ENCODE measurements at regions not wholly inside any gene's neighbourhood (a gene's known extent, or its start where the extent isn't known, plus 50 kb on each side); places are given as distances from the start of the nearest gene placed in this dataset.

GRCh38 chr13:104693126-104693525 is 1626.9 kb upstream of the SLC10A2 start:
- Histone ChIP-seq H3K4me1 (no peaks in the 10 kb centered on the region), H3K9me3 (no peaks in the 10 kb centered on the region), H3K27me3 (no peaks in the 10 kb centered on the region), H3K4me3 (no peak overlapping the region), H3K27ac (no peak overlapping the region), H3K36me3 (replicated peaks in 1 of 2; ENCODE audit: insufficient read depth in 1 of 2, low read depth in 2 of 2) (no peaks in the 10 kb centered on the region)
- intact Hi-C loops (cut with DNase I), result no loop called here
- DNase-seq (no peak), ATAC-seq (no peak)
- TF ChIP-seq CTCF (IDR thresholded peaks at IDR 0.05) (no peak), POLR2A (IDR thresholded peaks at IDR 0.05) (no peak)
- 49 to 59% methylated on average over 4 of the region's 4 CpGs for WGBS, 2 donors

DNA sequence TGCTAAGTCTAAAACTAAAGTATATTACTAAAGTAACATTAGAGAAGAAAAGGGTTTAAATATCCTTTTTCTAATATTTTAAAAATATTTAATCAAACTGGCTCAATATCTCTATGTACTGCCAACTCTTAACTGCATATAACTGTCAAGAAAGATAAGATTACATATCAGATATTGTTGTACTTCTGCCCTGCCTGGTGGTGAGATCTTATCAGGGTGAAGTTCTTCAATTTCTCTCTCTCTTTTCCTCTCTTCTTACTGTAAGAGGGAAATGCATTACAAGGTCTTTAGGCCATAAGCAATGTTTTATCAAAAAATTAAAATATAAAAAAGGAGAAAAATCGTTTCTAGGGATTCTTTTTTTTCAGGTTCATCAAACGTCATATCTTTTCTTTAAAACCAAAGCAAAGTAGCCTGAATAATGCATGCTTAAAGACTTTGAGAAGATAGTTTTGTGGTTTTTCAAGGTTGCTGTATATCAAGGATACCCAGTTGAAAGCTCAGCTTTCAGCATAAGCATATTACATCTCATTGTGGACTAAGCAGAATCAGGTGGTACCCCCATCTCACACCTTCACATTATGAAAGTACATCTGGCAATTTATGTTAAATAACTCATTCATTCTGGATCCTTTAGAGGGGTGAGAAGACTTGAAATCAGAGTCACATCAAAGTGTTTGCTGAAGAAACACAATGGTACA is 1625.7 kb upstream of the SLC10A2 start:
- H3K4me3 ChIP-seq, result no peak overlapping the region
- WGBS, 2 donors, result 26 to 27% methylated on average over 2 of the region's 2 CpGs
- intact Hi-C loops (cut with DNase I), result no loop called here
- no peaks in the 10 kb centered on the region for H3K36me3 ChIP-seq (replicated peaks in 1 of 2; ENCODE audit: insufficient read depth in 1 of 2, low read depth in 2 of 2)
- TF ChIP-seq POLR2A (IDR thresholded peaks at IDR 0.05) (no peak), CTCF (IDR thresholded peaks at IDR 0.05) (no peak)
- no peaks in the 10 kb centered on the region for H3K9me3 ChIP-seq
- no peak for DNase-seq
- H3K27ac ChIP-seq, result no peak overlapping the region
- no peaks in the 10 kb centered on the region for H3K4me1 ChIP-seq
- ATAC-seq, result no peak
- H3K27me3 ChIP-seq, result no peaks in the 10 kb centered on the region

DNA sequence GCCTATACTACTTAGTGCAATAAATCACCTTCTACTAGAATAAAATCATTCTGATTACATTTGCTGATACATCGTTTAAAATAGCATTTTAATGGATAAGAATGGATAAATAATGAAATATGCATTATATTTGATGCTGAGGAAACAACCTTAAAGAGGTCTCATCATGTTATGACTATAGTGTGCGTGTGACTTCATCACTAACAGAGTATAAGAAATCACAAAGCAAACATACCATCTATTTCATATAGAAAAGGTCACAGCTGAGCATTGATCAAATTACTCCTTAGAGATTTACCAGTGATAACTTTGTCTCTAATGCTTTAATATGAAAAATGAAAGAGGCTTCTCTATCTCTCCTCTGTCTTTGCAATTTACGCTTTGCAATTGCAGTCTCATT is 1620.3 kb upstream of the SLC10A2 start:
- Histone ChIP-seq H3K9me3 (no peaks in the 10 kb centered on the region), H3K4me1 (no peaks in the 10 kb centered on the region), H3K36me3 (replicated peaks in 1 of 2; ENCODE audit: insufficient read depth in 1 of 2, low read depth in 2 of 2) (no peaks in the 10 kb centered on the region), H3K27me3 (no peaks in the 10 kb centered on the region), H3K27ac (no peak overlapping the region), H3K4me3 (no peak overlapping the region)
- intact Hi-C loops (cut with DNase I), result no loop called here
- 71 to 79% methylated on average over 3 of the region's 3 CpGs for WGBS, 2 donors
- ATAC-seq, result no peak
- no peak for DNase-seq
- TF ChIP-seq POLR2A (IDR thresholded peaks at IDR 0.05), result no peak
- no peak for TF ChIP-seq CTCF (IDR thresholded peaks at IDR 0.05)

DNA sequence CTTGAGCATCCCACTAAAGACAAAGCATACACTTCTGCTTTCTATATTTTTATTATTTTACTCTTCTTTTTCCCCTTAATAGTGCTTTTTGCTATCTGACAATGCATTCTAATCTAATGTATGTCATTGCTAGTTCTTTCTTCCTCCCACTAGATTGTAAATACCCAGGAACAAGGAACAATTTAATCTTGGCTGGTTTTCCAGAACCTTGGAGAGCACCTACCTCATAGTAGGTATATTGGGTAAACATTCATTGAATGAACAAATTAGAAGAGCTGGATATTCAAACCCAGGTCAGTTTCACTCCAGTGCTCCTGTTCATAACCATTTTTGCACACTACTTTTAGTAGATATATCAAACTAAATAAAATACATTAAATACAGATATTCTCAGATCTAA is 1617.6 kb upstream of the SLC10A2 start:
- ATAC-seq (no peak), DNase-seq (no peak)
- intact Hi-C loops (cut with DNase I), result no loop called here
- Histone ChIP-seq H3K27ac (no peak overlapping the region), H3K9me3 (no peaks in the 10 kb centered on the region), H3K4me1 (no peaks in the 10 kb centered on the region), H3K4me3 (no peak overlapping the region), H3K36me3 (replicated peaks in 1 of 2; ENCODE audit: insufficient read depth in 1 of 2, low read depth in 2 of 2) (no peaks in the 10 kb centered on the region), H3K27me3 (no peaks in the 10 kb centered on the region)
- no peak for TF ChIP-seq CTCF (IDR thresholded peaks at IDR 0.05)
- TF ChIP-seq POLR2A (IDR thresholded peaks at IDR 0.05), result no peak

- Histone ChIP-seq H3K27ac (no peak overlapping the region), H3K27me3 (no peaks in the 10 kb centered on the region), H3K36me3 (replicated peaks in 1 of 2; ENCODE audit: insufficient read depth in 1 of 2, low read depth in 2 of 2) (no peaks in the 10 kb centered on the region), H3K4me1 (no peaks in the 10 kb centered on the region), H3K9me3 (no peaks in the 10 kb centered on the region), H3K4me3 (no peak overlapping the region)
- no peak for TF ChIP-seq POLR2A (IDR thresholded peaks at IDR 0.05)
- TF ChIP-seq CTCF (IDR thresholded peaks at IDR 0.05), result no peak
- 87% methylated on average over 5 of the region's 5 CpGs for WGBS, 2 donors
- DNase-seq, result no peak
- no peak for ATAC-seq
- intact Hi-C loops (cut with DNase I), result no loop called here
These were observed 1611.9 kb upstream of the SLC10A2 start for GRCh38 chr13:104678161-104678560.
